Hepatic stellate cell (primary cell): ENCODE measurements at regions not wholly inside any gene's neighbourhood (a gene's known extent, or its start where the extent isn't known, plus 50 kb on each side); places are given as distances from the start of the nearest gene placed in this dataset.

Experiments used
- DNase-seq: peaks from one replicate; pipeline ENCODE4 v3.0.0; 2011; ENCODE audit warnings: low spot score

- no peak for DNase-seq
Observed at GRCh38 chr9:90539286-90539685, 103.3 kb downstream of the DIRAS2 start.

GRCh38 chr9:90540734-90541133 is 101.9 kb downstream of the DIRAS2 start:
- no peak for DNase-seq

DNA sequence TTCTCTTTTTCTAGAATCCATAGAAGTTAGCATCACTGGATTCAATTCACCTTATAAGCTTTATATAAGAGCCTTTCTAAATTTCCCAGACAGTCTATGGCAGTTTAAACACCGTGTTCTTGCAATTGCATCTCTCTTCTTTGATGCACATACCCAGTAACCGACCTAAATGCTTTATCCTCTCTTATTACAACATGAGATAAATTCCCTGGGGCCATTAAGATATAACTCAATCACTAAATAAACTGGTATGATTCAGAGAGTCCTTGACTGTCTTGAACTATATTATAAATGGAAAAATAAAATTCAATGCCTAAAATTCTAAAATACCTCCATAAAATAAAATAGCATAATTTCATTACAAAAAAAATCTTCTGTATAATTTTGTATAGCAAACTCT is 98.1 kb downstream of the DIRAS2 start:
- no peak for DNase-seq

DNA sequence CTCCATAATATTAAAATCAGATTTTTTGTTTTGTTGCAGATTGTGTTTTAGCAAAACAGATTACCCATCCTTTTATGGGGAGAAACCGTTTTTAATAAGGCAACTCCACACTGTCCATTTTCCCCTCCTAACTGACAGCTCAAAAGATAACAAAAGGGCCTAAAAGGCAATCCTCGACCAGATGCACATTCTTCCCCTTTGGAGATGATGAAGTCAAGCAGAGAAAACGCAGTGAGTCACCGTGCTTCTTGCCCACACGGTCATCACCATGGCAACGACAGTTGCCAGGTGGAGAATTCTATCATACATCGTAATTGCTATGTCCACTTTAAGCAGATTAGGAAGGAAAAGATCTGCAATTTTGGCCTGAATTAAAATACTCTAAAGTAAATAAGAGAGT is 96.4 kb downstream of the DIRAS2 start:
- no peak for DNase-seq

- DNase-seq: no peak
Observed at GRCh38 chr9:90547896-90548295, 94.7 kb downstream of the DIRAS2 start.

DNA sequence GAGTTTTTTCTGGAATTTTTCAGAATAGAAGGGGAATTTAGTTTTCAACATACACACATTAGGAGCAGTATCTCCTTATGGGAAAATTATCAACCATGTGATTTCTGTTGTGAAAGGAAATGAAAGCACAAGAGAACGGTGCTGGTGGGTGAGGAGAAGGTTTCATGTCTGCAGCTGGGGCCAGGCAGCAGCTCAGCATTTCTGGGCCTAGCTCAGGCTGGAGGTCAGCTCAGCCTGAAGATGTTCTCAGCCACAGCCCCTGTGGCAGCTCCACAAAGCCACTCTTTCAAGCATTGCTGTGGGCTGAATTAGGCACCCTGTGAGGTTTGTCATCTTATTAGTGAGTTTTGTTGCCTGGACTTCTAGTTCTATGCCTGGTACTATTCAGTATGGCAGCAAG is 90.3 kb downstream of the DIRAS2 start:
- DNase-seq: no peak

- no peak for DNase-seq
Observed at GRCh38 chr9:90555351-90556057, 87.1 kb downstream of the DIRAS2 start.

DNA sequence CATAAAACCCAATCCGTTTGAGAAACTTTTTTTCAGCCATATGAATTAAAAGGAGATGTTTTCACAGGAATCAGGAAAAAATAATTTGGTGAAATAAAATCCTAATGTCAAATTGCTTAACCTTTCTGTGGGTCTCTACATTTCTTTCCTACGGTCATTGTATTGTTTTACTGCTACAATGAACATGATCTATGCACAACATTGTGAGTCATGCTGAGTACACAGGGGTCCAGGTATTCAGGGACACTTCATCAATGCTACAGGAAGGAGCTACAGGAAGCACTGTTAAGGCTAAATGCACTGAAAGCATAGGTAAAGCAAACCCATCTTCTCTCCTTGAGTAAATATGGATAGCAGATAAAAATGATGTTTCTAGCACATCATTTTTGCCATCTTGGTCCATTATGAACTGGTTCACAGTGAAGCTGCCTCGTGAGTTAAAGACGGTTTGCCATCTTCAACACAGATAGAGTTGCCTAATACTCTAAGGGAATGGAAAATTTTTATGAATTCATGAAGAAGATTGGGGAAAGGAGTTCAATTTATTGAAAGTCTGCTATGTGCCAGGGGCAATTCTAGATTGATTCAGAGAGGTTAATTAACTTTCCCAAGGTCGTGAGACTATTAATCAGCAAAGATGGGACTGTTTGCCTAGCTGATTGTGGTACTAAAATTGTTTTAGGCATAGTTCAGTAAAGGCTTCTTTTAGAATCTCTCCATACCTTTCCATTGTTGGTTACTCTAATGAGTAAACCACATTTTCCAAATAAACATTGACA is 85.5 kb downstream of the DIRAS2 start:
- DNase-seq: no peak

DNA sequence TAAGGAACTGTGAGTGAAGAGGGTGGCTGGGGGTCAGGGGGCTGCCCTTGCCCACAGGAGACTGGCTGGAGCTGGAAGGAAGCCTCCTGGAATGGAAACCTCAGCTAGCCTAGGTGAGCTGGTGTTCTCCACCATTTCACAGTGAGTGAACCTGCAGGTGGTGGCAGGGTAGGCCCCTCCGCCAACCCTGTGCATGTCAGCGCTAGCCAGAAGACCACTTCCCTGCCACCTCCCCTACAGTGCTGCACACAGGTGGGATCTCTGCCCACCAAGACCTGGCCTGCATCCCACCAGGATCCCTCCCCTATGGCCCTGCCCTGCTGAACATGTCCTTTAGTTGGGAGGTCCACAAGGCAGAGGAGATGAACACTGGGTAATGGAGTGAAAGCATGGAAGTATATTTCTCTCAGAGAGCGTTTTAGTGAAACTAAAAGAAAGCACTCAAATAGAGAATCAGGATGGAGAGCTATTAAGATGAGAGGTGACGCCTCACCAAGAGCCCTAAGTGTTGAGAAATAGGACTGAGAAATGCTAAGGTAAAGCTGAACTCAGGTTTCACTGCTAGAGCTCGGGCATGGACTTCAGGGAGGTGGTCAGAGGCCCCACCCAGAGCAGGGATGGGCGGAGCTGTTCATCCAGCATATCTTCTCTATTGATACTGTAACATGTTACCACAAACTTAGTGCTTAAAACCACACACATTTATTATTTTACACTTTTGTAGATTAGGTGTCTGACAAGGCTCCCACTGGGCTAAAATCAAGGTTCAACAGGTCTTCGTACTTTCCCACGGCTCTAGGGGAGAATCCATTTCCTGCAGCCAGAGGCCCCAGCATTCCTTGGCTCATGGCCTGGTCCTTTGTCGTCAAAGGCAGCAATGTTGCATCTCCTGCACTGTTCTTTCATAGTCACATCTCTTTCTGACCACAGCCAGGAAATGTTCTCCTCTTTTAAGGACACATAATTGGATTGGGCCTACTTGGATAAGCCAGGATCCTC is 83.2 kb downstream of the DIRAS2 start:
- no peak for DNase-seq
